ENCODE measurements at regions not wholly inside any gene's neighbourhood (a gene's known extent, or its start where the extent isn't known, plus 50 kb on each side); places are given as distances from the start of the nearest gene placed in this dataset.

DNA sequence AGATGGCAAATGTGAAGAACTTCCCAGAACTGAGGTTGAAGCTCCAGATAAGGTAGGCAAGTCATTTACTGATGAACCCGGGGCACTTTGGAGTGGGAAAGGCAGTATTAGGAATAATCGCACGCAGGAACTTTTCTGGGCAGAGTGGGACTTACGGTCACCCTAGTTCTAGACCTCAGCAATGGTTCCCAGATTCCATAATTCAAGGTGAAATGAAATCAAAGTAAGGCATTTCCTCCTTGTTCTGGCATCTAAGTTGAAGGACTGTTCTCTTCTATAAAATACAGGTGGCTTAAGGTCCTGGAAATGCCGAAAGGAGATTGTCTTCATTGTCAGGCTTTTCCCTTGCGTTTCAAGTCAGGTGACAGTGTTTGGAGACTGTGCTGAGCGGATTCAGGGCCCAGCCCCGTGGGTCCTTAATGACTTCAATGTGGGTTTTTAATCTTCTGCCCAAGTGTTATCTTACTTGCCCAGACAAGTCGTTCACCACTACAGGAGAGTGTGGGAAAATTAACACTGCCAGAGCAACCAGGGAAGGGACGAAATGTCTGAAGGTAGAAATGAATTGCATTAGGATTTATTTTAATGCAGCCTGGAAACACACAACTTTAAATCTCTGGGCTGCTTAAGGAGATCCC, 52.1 kb upstream of the STOX2 start:
- DNase-seq (ENCODE audit: low spot score) = no peak

DNA sequence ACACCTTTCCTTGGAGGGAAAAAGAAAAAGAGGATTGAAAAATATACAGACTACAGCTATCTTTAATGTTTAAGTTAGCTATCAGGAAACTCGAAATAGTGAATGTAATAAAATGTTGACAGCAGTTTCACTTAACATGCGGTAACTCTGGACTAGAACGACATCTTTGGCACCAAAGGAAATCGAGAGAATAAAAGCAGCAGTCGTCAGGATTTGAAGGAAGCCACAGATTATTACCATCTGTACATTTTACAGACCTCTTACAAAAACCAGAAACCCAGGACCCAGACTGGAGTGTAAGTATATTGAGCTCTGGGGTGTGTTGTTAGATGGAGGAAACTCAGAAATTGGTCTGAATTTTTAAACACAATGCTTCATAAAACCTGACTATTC, 51.6 kb upstream of the STOX2 start:
- DNase-seq (ENCODE audit: low spot score) = no peak

Data from CD4-positive, alpha-beta T cell treated with Interleukin-2 at 100 ng/mL for 4 hours (primary cell).